GM18505 (cell line): ENCODE measurements at regions not wholly inside any gene's neighbourhood (a gene's known extent, or its start where the extent isn't known, plus 50 kb on each side); places are given as distances from the start of the nearest gene placed in this dataset.
"Not testable (repeated sequence)": the region's sequence is repeated elsewhere in the genome, so short reads cannot be mapped to it uniquely, and the experiment has no call there.

ENCODE experiments used
- ATAC-seq: cut with Tn5 transposase; IDR thresholded peaks from one replicate; pipeline ENCODE4 v1.9.1; 2021; ENCODE audit not compliant: unreplicated experiment
- POLR2A ChIP-seq: IDR thresholded peaks from 4 replicates; pipeline ENCODE4 v1.6.1; 2011; ENCODE audit warnings: borderline replicate concordance; ENCODE audit not compliant: insufficient read depth, insufficient read length; ENCODE audit errors: extremely low read depth

- ATAC-seq = no peak
- TF ChIP-seq POLR2A = no peak
Measured at GRCh38 chr6:159565181-159565710, 127.8 kb downstream of the SOD2 start.

GRCh38 chr6:159564456-159564855 lies 128.6 kb downstream of the SOD2 start:
- ATAC-seq = no peak
- TF ChIP-seq POLR2A = no peak

- TF ChIP-seq POLR2A = no peak
- ATAC-seq = no peak
Measured at GRCh38 chr6:159557031-159557430, 136.0 kb downstream of the SOD2 start.

- TF ChIP-seq POLR2A = no peak
- no peak for ATAC-seq
Measured at GRCh38 chr6:159555082-159555875, 137.8 kb downstream of the SOD2 start.

GRCh38 chr6:159541296-159541695 lies 151.7 kb downstream of the SOD2 start:
- ATAC-seq = no peak
- TF ChIP-seq POLR2A = no peak

- no peak for TF ChIP-seq POLR2A
- ATAC-seq = no peak
Measured at GRCh38 chr6:159540883-159541282, 152.2 kb downstream of the SOD2 start.

- ATAC-seq = no peak
- no peak for TF ChIP-seq POLR2A
Measured at GRCh38 chr6:159540152-159540551, 152.9 kb downstream of the SOD2 start.

GRCh38 chr6:159538031-159538430 lies 155.0 kb downstream of the SOD2 start:
- ATAC-seq = not testable (repeated sequence)

GRCh38 chr6:159535656-159536350 lies 157.2 kb downstream of the SOD2 start:
- no peak for TF ChIP-seq POLR2A
- no peak for ATAC-seq

- no peak for ATAC-seq
- TF ChIP-seq POLR2A = no peak
Measured at GRCh38 chr6:159533568-159533967, 159.5 kb downstream of the SOD2 start.

GRCh38 chr6:159533016-159533415 lies 160.0 kb downstream of the SOD2 start:
- ATAC-seq = no peak
- TF ChIP-seq POLR2A = no peak

- ATAC-seq = no peak
- no peak for TF ChIP-seq POLR2A
Measured at GRCh38 chr6:159532155-159532554, 160.9 kb downstream of the SOD2 start.

- TF ChIP-seq POLR2A = no peak
- ATAC-seq = no peak
Measured at GRCh38 chr6:159529934-159530333, 163.1 kb downstream of the SOD2 start.

- no peak for ATAC-seq
- TF ChIP-seq POLR2A = no peak
Measured at GRCh38 chr6:159527351-159527750, 165.7 kb downstream of the SOD2 start.

GRCh38 chr6:159525445-159526025 lies 167.5 kb downstream of the SOD2 start:
- ATAC-seq = no peak
- no peak for TF ChIP-seq POLR2A
